ENCODE measurements at regions not wholly inside any gene's neighbourhood (a gene's known extent, or its start where the extent isn't known, plus 50 kb on each side); places are given as distances from the start of the nearest gene placed in this dataset.

GRCh38 chr15:69973880-69974279 lies 123.8 kb downstream of the TLE3 start:
- Histone ChIP-seq H3K9ac (ENCODE audit: control insufficient read depth, extremely low read depth, insufficient read depth, low read length) (no peak overlapping the region), H3K79me2 (ENCODE audit: control insufficient read depth, insufficient read depth, low read length) (no peaks in the 10 kb centered on the region), H3K4me3 (ENCODE audit: control insufficient read depth in 2 of 3, extremely low read depth in 1 of 3, insufficient read depth in 2 of 3, low read depth in 1 of 3, low read length in 3 of 3) (no peak overlapping the region), H3K27me3 (ENCODE audit: control insufficient read depth, extremely low read depth, insufficient read depth, low read length) (peaks cover 3% of the 10 kb centered on the region), H3K4me1 (ENCODE audit: control insufficient read depth, extremely low read depth, insufficient read depth, low read length) (no peaks in the 10 kb centered on the region), H3K4me2 (ENCODE audit: control insufficient read depth, extremely low read depth, insufficient read depth, low read depth, low read length) (no peak overlapping the region), H3K27ac (ENCODE audit: control insufficient read depth, insufficient read depth, low read length) (no peak overlapping the region), H3K36me3 (ENCODE audit: control insufficient read depth in 2 of 2, extremely low read depth in 1 of 2, insufficient read depth in 2 of 2, low read length in 2 of 2) (no peaks in the 10 kb centered on the region), H3K9me1 (ENCODE audit: control insufficient read depth, extremely low read depth, insufficient read depth, low read length) (no peaks in the 10 kb centered on the region), H3K9me3 (ENCODE audit: control insufficient read depth, low read depth, low read length) (no peaks in the 10 kb centered on the region), H4K20me1 (ENCODE audit: control insufficient read depth, extremely low read depth, insufficient read depth, low read length) (no peaks in the 10 kb centered on the region), H2AFZ (ENCODE audit: control insufficient read depth, low read length) (no peak overlapping the region)
- DNase-seq (ENCODE audit: low read depth, low spot score) (no peak), FAIRE-seq (no peak)
- TF ChIP-seq CTCF (optimal IDR thresholded peaks at IDR 0.05 in 1 of 3, IDR thresholded peaks at IDR 0.05 in 1 of 3, conservative IDR thresholded peaks at IDR 0.05 in 1 of 3; ENCODE audit: extremely low read depth in 1 of 3, insufficient read depth in 2 of 3, low read length in 3 of 3), result no peak
- TF ChIP-seq EZH2 (IDR thresholded peaks at IDR 0.05; ENCODE audit: low read length), result no peak
- dilution Hi-C loops (cut with MboI; ENCODE audit: extremely low pct_ligation_motif_present, low sequenced_read_pairs), result no loop called here

GRCh38 chr15:69974321-69974720 lies 123.4 kb downstream of the TLE3 start:
- H3K4me3 ChIP-seq (ENCODE audit: control insufficient read depth in 2 of 3, extremely low read depth in 1 of 3, insufficient read depth in 2 of 3, low read depth in 1 of 3, low read length in 3 of 3), result no peak overlapping the region
- no peaks in the 10 kb centered on the region for H3K79me2 ChIP-seq (ENCODE audit: control insufficient read depth, insufficient read depth, low read length)
- H3K9me1 ChIP-seq (ENCODE audit: control insufficient read depth, extremely low read depth, insufficient read depth, low read length), result no peaks in the 10 kb centered on the region
- H3K9ac ChIP-seq (ENCODE audit: control insufficient read depth, extremely low read depth, insufficient read depth, low read length), result no peak overlapping the region
- no peak overlapping the region for H3K4me2 ChIP-seq (ENCODE audit: control insufficient read depth, extremely low read depth, insufficient read depth, low read depth, low read length)
- dilution Hi-C loops (cut with MboI; ENCODE audit: extremely low pct_ligation_motif_present, low sequenced_read_pairs), result no loop called here
- no peaks in the 10 kb centered on the region for H3K9me3 ChIP-seq (ENCODE audit: control insufficient read depth, low read depth, low read length)
- no peak overlapping the region for H3K27ac ChIP-seq (ENCODE audit: control insufficient read depth, insufficient read depth, low read length)
- H4K20me1 ChIP-seq (ENCODE audit: control insufficient read depth, extremely low read depth, insufficient read depth, low read length), result no peaks in the 10 kb centered on the region
- H3K4me1 ChIP-seq (ENCODE audit: control insufficient read depth, extremely low read depth, insufficient read depth, low read length), result no peaks in the 10 kb centered on the region
- DNase-seq (ENCODE audit: low read depth, low spot score) (no peak), FAIRE-seq (no peak)
- H2AFZ ChIP-seq (ENCODE audit: control insufficient read depth, low read length), result no peak overlapping the region
- peaks cover 3% of the 10 kb centered on the region for H3K27me3 ChIP-seq (ENCODE audit: control insufficient read depth, extremely low read depth, insufficient read depth, low read length)
- no peaks in the 10 kb centered on the region for H3K36me3 ChIP-seq (ENCODE audit: control insufficient read depth in 2 of 2, extremely low read depth in 1 of 2, insufficient read depth in 2 of 2, low read length in 2 of 2)
- TF ChIP-seq CTCF (optimal IDR thresholded peaks at IDR 0.05 in 1 of 3, IDR thresholded peaks at IDR 0.05 in 1 of 3, conservative IDR thresholded peaks at IDR 0.05 in 1 of 3; ENCODE audit: extremely low read depth in 1 of 3, insufficient read depth in 2 of 3, low read length in 3 of 3), result no peak
- no peak for TF ChIP-seq EZH2 (IDR thresholded peaks at IDR 0.05; ENCODE audit: low read length)

Measured in keratinocyte (primary cell).